IPS DF 4.7 (cell line): ENCODE measurements at regions not wholly inside any gene's neighbourhood (a gene's known extent, or its start where the extent isn't known, plus 50 kb on each side); places are given as distances from the start of the nearest gene placed in this dataset.

ENCODE experiments used
- DNase-seq: peaks from one replicate; pipeline ENCODE4 v3.0.0-alpha.2; 2013; ENCODE audit warnings: low spot score; ENCODE audit errors: extremely low read depth

GRCh38 chr7:110372685-110373084, 718.2 kb upstream of the LRRN3 start:
- DNase-seq, result no peak

- DNase-seq, result no peak
These were observed 717.5 kb upstream of the LRRN3 start for GRCh38 chr7:110373416-110373815.

GRCh38 chr7:110373859-110374258, 717.1 kb upstream of the LRRN3 start:
- no peak for DNase-seq

GRCh38 chr7:110375068-110375467, 715.9 kb upstream of the LRRN3 start:
- no peak for DNase-seq

- no peak for DNase-seq
These were observed 708.2 kb upstream of the LRRN3 start for GRCh38 chr7:110382736-110383135.

GRCh38 chr7:110386006-110386405, 704.9 kb upstream of the LRRN3 start:
- no peak for DNase-seq

GRCh38 chr7:110386913-110387312, 704.0 kb upstream of the LRRN3 start:
- no peak for DNase-seq

GRCh38 chr7:110387689-110388088, 703.2 kb upstream of the LRRN3 start:
- no peak for DNase-seq

- DNase-seq, result no peak
These were observed 702.5 kb upstream of the LRRN3 start for GRCh38 chr7:110388457-110388856.

- DNase-seq, result no peak
These were observed 694.9 kb upstream of the LRRN3 start for GRCh38 chr7:110396021-110396420.

GRCh38 chr7:110397927-110398660, 692.8 kb upstream of the LRRN3 start:
- no peak for DNase-seq

GRCh38 chr7:110399421-110399820, 691.5 kb upstream of the LRRN3 start:
- no peak for DNase-seq

- no peak for DNase-seq
These were observed 690.5 kb upstream of the LRRN3 start for GRCh38 chr7:110400411-110400810.

- DNase-seq, result no peak
These were observed 683.7 kb upstream of the LRRN3 start for GRCh38 chr7:110407242-110407641.

GRCh38 chr7:110407706-110408105, 683.2 kb upstream of the LRRN3 start:
- DNase-seq, result no peak

- no peak for DNase-seq
These were observed 678.3 kb upstream of the LRRN3 start for GRCh38 chr7:110412614-110413013.

- no peak for DNase-seq
These were observed 677.9 kb upstream of the LRRN3 start for GRCh38 chr7:110413038-110413437.

- no peak for DNase-seq
These were observed 673.3 kb upstream of the LRRN3 start for GRCh38 chr7:110417611-110418010.

- DNase-seq, result no peak
These were observed 672.2 kb upstream of the LRRN3 start for GRCh38 chr7:110418659-110419280.

GRCh38 chr7:110420788-110421187, 670.1 kb upstream of the LRRN3 start:
- no peak for DNase-seq

GRCh38 chr7:110421490-110422241, 669.3 kb upstream of the LRRN3 start:
- no peak for DNase-seq

- DNase-seq, result no peak
These were observed 658.8 kb upstream of the LRRN3 start for GRCh38 chr7:110432061-110432553.
